ENCODE measurements at regions not wholly inside any gene's neighbourhood (a gene's known extent, or its start where the extent isn't known, plus 50 kb on each side); places are given as distances from the start of the nearest gene placed in this dataset.
"Not testable (repeated sequence)": the region's sequence is repeated elsewhere in the genome, so short reads cannot be mapped to it uniquely, and the experiment has no call there.

GRCh38 chr6:26795474-26796307 lies 136.1 kb upstream of the ZNF322 start:
- H3K4me1 ChIP-seq (ENCODE audit: control insufficient read depth in 4 of 4, insufficient read depth in 4 of 4, low read length in 3 of 4); H3K27ac ChIP-seq (ENCODE audit: low read depth in 1 of 2, low read length in 2 of 2); DNase-seq (ENCODE audit: low spot score); H3K9me3 ChIP-seq (ENCODE audit: control insufficient read depth in 4 of 4, low read length in 3 of 4); H3K9ac ChIP-seq (ENCODE audit: low read depth in 1 of 2, low read length in 2 of 2); H3K4me3 ChIP-seq (ENCODE audit: low read depth in 1 of 3, low read length in 3 of 3); H3K36me3 ChIP-seq (ENCODE audit: control insufficient read depth in 4 of 4, insufficient read depth in 3 of 4, low read depth in 1 of 4, low read length in 3 of 4); H3K27me3 ChIP-seq (ENCODE audit: control insufficient read depth in 4 of 4, insufficient read depth in 4 of 4, low read length in 3 of 4): not testable (repeated sequence)
- no CpG with 5 or more reads among the region's 10 CpGs for WGBS

DNA sequence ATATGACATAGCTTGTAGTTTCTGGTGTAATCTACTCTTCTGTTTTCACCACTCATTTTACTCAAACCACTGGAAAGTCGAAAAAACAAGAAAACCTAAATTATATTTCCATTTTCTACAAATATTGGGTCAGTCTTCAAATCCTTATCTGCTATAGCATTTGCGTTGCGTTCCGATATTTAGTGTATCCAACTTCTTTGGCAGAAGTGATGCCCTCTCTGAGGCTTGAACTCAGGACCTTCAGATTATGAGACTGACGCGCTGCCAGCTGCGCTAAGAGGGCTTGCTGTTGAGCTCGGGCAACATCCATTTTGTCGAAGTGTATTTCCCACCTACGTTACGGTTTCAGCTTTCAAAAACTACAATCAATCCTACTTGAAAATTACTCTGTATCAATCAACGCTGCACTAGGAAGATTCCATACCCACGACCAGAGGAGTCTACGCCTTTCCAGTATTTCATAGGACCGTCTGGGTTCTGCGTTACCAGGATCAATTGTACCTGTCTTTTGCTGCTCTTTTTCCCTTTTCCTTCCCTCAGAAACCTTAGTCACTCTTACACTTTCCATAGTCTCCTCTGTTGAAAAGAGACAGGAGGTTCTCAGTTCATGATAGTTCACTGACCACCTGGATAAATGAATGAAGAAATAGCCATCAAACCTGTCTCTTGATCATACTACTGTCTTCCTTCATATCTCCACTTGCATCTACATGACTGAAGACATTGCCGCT lies 140.5 kb upstream of the ZNF322 start:
- not testable (repeated sequence) for H3K9me3 ChIP-seq (ENCODE audit: control insufficient read depth in 4 of 4, low read length in 3 of 4); H3K27me3 ChIP-seq (ENCODE audit: control insufficient read depth in 4 of 4, insufficient read depth in 4 of 4, low read length in 3 of 4); H3K4me1 ChIP-seq (ENCODE audit: control insufficient read depth in 4 of 4, insufficient read depth in 4 of 4, low read length in 3 of 4); DNase-seq (ENCODE audit: low spot score); H3K9ac ChIP-seq (ENCODE audit: low read depth in 1 of 2, low read length in 2 of 2); H3K27ac ChIP-seq (ENCODE audit: low read depth in 1 of 2, low read length in 2 of 2); H3K4me3 ChIP-seq (ENCODE audit: low read depth in 1 of 3, low read length in 3 of 3); H3K36me3 ChIP-seq (ENCODE audit: control insufficient read depth in 4 of 4, insufficient read depth in 3 of 4, low read depth in 1 of 4, low read length in 3 of 4)
- WGBS: no CpG with 5 or more reads among the region's 17 CpGs

GRCh38 chr6:26803762-26804161 lies 144.2 kb upstream of the ZNF322 start:
- H3K36me3 ChIP-seq (ENCODE audit: control insufficient read depth in 4 of 4, insufficient read depth in 3 of 4, low read depth in 1 of 4, low read length in 3 of 4); H3K9ac ChIP-seq (ENCODE audit: low read depth in 1 of 2, low read length in 2 of 2); H3K4me1 ChIP-seq (ENCODE audit: control insufficient read depth in 4 of 4, insufficient read depth in 4 of 4, low read length in 3 of 4); H3K9me3 ChIP-seq (ENCODE audit: control insufficient read depth in 4 of 4, low read length in 3 of 4); H3K4me3 ChIP-seq (ENCODE audit: low read depth in 1 of 3, low read length in 3 of 3); H3K27me3 ChIP-seq (ENCODE audit: control insufficient read depth in 4 of 4, insufficient read depth in 4 of 4, low read length in 3 of 4); DNase-seq (ENCODE audit: low spot score); H3K27ac ChIP-seq (ENCODE audit: low read depth in 1 of 2, low read length in 2 of 2): not testable (repeated sequence)
- no CpG with 5 or more reads among the region's 16 CpGs for whole genome bisulfite sequencing

GRCh38 chr6:26811486-26812116 lies 152.1 kb upstream of the ZNF322 start:
- not testable (repeated sequence) for DNase-seq (ENCODE audit: low spot score)

GRCh38 chr6:26818640-26819225 lies 159.2 kb upstream of the ZNF322 start:
- H3K27ac ChIP-seq (ENCODE audit: low read depth in 1 of 2, low read length in 2 of 2); DNase-seq (ENCODE audit: low spot score); H3K9ac ChIP-seq (ENCODE audit: low read depth in 1 of 2, low read length in 2 of 2); H3K9me3 ChIP-seq (ENCODE audit: control insufficient read depth in 4 of 4, low read length in 3 of 4); H3K4me3 ChIP-seq (ENCODE audit: low read depth in 1 of 3, low read length in 3 of 3); H3K27me3 ChIP-seq (ENCODE audit: control insufficient read depth in 4 of 4, insufficient read depth in 4 of 4, low read length in 3 of 4); H3K36me3 ChIP-seq (ENCODE audit: control insufficient read depth in 4 of 4, insufficient read depth in 3 of 4, low read depth in 1 of 4, low read length in 3 of 4); H3K4me1 ChIP-seq (ENCODE audit: control insufficient read depth in 4 of 4, insufficient read depth in 4 of 4, low read length in 3 of 4): not testable (repeated sequence)
- WGBS: no CpG with 5 or more reads among the region's 5 CpGs

More at GRCh38 chr6:26811486-26812116, 152.1 kb upstream of the ZNF322 start:
- H3K9me3 ChIP-seq (ENCODE audit: control insufficient read depth in 4 of 4, low read length in 3 of 4); H3K9ac ChIP-seq (ENCODE audit: low read depth in 1 of 2, low read length in 2 of 2); H3K4me3 ChIP-seq (ENCODE audit: low read depth in 1 of 3, low read length in 3 of 3); H3K36me3 ChIP-seq (ENCODE audit: control insufficient read depth in 4 of 4, insufficient read depth in 3 of 4, low read depth in 1 of 4, low read length in 3 of 4); H3K4me1 ChIP-seq (ENCODE audit: control insufficient read depth in 4 of 4, insufficient read depth in 4 of 4, low read length in 3 of 4); H3K27me3 ChIP-seq (ENCODE audit: control insufficient read depth in 4 of 4, insufficient read depth in 4 of 4, low read length in 3 of 4); H3K27ac ChIP-seq (ENCODE audit: low read depth in 1 of 2, low read length in 2 of 2): not testable (repeated sequence)
- no CpG with 5 or more reads among the region's 36 CpGs for WGBS

GRCh38 chr6:26827965-26828364 lies 168.4 kb upstream of the ZNF322 start:
- H3K9ac ChIP-seq (ENCODE audit: low read depth in 1 of 2, low read length in 2 of 2); H3K27me3 ChIP-seq (ENCODE audit: control insufficient read depth in 4 of 4, insufficient read depth in 4 of 4, low read length in 3 of 4); H3K27ac ChIP-seq (ENCODE audit: low read depth in 1 of 2, low read length in 2 of 2); H3K4me3 ChIP-seq (ENCODE audit: low read depth in 1 of 3, low read length in 3 of 3); H3K9me3 ChIP-seq (ENCODE audit: control insufficient read depth in 4 of 4, low read length in 3 of 4); H3K4me1 ChIP-seq (ENCODE audit: control insufficient read depth in 4 of 4, insufficient read depth in 4 of 4, low read length in 3 of 4); H3K36me3 ChIP-seq (ENCODE audit: control insufficient read depth in 4 of 4, insufficient read depth in 3 of 4, low read depth in 1 of 4, low read length in 3 of 4); DNase-seq (ENCODE audit: low spot score): not testable (repeated sequence)
- no CpG with 5 or more reads among the region's 4 CpGs for WGBS

DNA sequence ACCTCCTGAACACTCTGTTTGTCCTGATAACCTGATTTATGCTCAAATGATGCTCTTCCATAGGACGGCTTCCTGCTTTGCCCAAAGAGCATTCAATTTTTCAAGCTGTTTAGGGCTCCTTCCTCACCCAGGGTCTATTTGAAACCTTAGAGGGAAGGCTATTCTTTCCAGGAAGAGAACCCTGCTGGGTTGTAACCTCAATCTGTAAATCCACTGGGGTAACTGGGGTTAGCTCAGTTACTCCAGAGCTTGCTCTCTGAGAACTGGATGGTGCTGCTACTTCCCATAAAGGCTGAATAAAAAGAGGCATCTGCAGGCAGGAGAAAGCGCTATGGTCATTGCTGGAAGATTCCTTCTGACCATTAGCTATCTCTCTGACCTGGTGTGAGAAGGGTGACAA lies 169.9 kb upstream of the ZNF322 start:
- not testable (repeated sequence) for H3K9ac ChIP-seq (ENCODE audit: low read depth in 1 of 2, low read length in 2 of 2); H3K27ac ChIP-seq (ENCODE audit: low read depth in 1 of 2, low read length in 2 of 2); H3K9me3 ChIP-seq (ENCODE audit: control insufficient read depth in 4 of 4, low read length in 3 of 4); H3K4me1 ChIP-seq (ENCODE audit: control insufficient read depth in 4 of 4, insufficient read depth in 4 of 4, low read length in 3 of 4); H3K36me3 ChIP-seq (ENCODE audit: control insufficient read depth in 4 of 4, insufficient read depth in 3 of 4, low read depth in 1 of 4, low read length in 3 of 4); DNase-seq (ENCODE audit: low spot score); H3K27me3 ChIP-seq (ENCODE audit: control insufficient read depth in 4 of 4, insufficient read depth in 4 of 4, low read length in 3 of 4); H3K4me3 ChIP-seq (ENCODE audit: low read depth in 1 of 3, low read length in 3 of 3)
- no CpG with 5 or more reads among the region's 2 CpGs for WGBS

DNA sequence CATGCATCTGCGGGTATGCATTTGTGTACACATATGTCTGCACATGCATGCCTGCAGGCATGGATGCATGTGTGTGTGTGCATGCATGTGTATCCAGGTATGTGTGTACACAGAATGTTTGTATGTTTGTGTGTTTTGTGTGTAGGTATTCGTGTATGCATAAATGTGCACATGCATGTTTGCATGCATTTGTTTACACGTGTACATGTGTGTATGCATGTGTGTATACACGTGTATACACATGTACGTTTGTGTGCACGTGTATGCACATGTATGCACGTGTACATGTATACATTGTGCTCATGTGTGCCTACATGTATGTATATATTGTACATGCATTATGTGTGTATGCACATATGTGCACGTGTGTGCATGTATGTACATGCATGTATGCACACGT lies 171.4 kb upstream of the ZNF322 start:
- H3K4me1 ChIP-seq (ENCODE audit: control insufficient read depth in 4 of 4, insufficient read depth in 4 of 4, low read length in 3 of 4); H3K4me3 ChIP-seq (ENCODE audit: low read depth in 1 of 3, low read length in 3 of 3); H3K27ac ChIP-seq (ENCODE audit: low read depth in 1 of 2, low read length in 2 of 2); H3K36me3 ChIP-seq (ENCODE audit: control insufficient read depth in 4 of 4, insufficient read depth in 3 of 4, low read depth in 1 of 4, low read length in 3 of 4); H3K9me3 ChIP-seq (ENCODE audit: control insufficient read depth in 4 of 4, low read length in 3 of 4); H3K27me3 ChIP-seq (ENCODE audit: control insufficient read depth in 4 of 4, insufficient read depth in 4 of 4, low read length in 3 of 4); DNase-seq (ENCODE audit: low spot score); H3K9ac ChIP-seq (ENCODE audit: low read depth in 1 of 2, low read length in 2 of 2): not testable (repeated sequence)
- WGBS: 83% methylated on average over 9 of the region's 9 CpGs
